ENCODE measurements at regions not wholly inside any gene's neighbourhood (a gene's known extent, or its start where the extent isn't known, plus 50 kb on each side); places are given as distances from the start of the nearest gene placed in this dataset.

- no peak for ATAC-seq
- no peak for TF ChIP-seq ZC3H10 (CRISPR knock-in tag; IDR thresholded peaks at IDR 0.05)
- no peak for TF ChIP-seq RARB (CRISPR knock-in tag; IDR thresholded peaks at IDR 0.05)
- TF ChIP-seq PPARA (CRISPR knock-in tag; IDR thresholded peaks at IDR 0.05; ENCODE audit: borderline replicate concordance) = no peak
- TF ChIP-seq OSR1 (CRISPR knock-in tag; IDR thresholded peaks at IDR 0.05) = no peak
- TF ChIP-seq ZNF565 (CRISPR knock-in tag; conservative IDR thresholded peaks at IDR 0.05; ENCODE audit: low read depth) = no peak
- TF ChIP-seq CSDC2 (CRISPR knock-in tag; IDR thresholded peaks at IDR 0.05) = no peak
- no peak for TF ChIP-seq TOX (CRISPR knock-in tag; IDR thresholded peaks at IDR 0.05; ENCODE audit: borderline replicate concordance)
- TF ChIP-seq SNAI2 (CRISPR knock-in tag; IDR thresholded peaks at IDR 0.05) = no peak
Observed at GRCh38 chr19:32253683-32254508, 91.5 kb upstream of the ZNF507 start.

DNA sequence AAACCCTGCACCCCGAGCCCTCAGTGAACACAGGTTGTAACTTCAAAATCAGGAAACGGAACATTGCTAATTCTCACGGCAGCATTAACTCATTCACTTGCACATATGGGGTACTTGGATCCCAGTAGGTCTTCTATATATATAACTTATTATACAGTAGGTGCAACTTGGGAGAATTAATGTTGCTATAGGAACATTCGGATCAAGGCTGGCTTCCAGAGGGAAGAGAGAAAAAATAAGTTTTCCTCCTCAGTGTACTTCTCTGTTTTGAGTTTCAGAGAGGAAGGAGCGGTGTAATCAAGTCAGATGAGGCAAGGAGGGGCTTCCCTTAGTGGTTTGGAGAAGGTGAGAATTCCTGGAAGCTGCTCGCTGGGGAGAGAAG is 90.9 kb upstream of the ZNF507 start:
- ATAC-seq = no peak
- TF ChIP-seq ISL1 (CRISPR knock-in tag; IDR thresholded peaks at IDR 0.05) (no peak), ZFP30 (CRISPR knock-in tag; IDR thresholded peaks at IDR 0.05) (no peak), GLIS3 (CRISPR knock-in tag; IDR thresholded peaks at IDR 0.05) (no peak), PATZ1 (CRISPR knock-in tag; IDR thresholded peaks at IDR 0.05; ENCODE audit: borderline replicate concordance) (no peak), ESRRG (CRISPR knock-in tag; IDR thresholded peaks at IDR 0.05) (no peak), ZNF70 (CRISPR knock-in tag; IDR thresholded peaks at IDR 0.05) (no peak), TCF4 (CRISPR knock-in tag; IDR thresholded peaks at IDR 0.05; ENCODE audit: borderline replicate concordance) (no peak), BACH2 (CRISPR knock-in tag; IDR thresholded peaks at IDR 0.05; ENCODE audit: borderline replicate concordance) (no peak), CREB5 (CRISPR knock-in tag; IDR thresholded peaks at IDR 0.05; ENCODE audit: low read depth) (no peak), CSDC2 (CRISPR knock-in tag; IDR thresholded peaks at IDR 0.05) (no peak)
- TF ChIP-seq, protein P1, sequence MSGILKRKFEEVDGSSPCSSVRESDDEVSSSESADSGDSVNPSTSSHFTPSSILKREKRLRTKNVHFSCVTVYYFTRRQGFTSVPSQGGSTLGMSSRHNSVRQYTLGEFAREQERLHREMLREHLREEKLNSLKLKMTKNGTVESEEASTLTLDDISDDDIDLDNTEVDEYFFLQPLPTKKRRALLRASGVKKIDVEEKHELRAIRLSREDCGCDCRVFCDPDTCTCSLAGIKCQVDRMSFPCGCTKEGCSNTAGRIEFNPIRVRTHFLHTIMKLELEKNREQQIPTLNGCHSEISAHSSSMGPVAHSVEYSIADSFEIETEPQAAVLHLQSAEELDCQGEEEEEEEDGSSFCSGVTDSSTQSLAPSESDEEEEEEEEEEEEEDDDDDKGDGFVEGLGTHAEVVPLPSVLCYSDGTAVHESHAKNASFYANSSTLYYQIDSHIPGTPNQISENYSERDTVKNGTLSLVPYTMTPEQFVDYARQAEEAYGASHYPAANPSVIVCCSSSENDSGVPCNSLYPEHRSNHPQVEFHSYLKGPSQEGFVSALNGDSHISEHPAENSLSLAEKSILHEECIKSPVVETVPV (CRISPR knock-in tag; IDR thresholded peaks at IDR 0.05) = no peak
- TF ChIP-seq, protein P2, sequence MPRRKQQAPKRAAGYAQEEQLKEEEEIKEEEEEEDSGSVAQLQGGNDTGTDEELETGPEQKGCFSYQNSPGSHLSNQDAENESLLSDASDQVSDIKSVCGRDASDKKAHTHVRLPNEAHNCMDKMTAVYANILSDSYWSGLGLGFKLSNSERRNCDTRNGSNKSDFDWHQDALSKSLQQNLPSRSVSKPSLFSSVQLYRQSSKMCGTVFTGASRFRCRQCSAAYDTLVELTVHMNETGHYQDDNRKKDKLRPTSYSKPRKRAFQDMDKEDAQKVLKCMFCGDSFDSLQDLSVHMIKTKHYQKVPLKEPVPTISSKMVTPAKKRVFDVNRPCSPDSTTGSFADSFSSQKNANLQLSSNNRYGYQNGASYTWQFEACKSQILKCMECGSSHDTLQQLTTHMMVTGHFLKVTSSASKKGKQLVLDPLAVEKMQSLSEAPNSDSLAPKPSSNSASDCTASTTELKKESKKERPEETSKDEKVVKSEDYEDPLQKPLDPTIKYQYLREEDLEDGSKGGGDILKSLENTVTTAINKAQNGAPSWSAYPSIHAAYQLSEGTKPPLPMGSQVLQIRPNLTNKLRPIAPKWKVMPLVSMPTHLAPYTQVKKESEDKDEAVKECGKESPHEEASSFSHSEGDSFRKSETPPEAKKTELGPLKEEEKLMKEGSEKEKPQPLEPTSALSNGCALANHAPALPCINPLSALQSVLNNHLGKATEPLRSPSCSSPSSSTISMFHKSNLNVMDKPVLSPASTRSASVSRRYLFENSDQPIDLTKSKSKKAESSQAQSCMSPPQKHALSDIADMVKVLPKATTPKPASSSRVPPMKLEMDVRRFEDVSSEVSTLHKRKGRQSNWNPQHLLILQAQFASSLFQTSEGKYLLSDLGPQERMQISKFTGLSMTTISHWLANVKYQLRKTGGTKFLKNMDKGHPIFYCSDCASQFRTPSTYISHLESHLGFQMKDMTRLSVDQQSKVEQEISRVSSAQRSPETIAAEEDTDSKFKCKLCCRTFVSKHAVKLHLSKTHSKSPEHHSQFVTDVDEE (CRISPR knock-in tag; IDR thresholded peaks at IDR 0.05) = no peak

DNA sequence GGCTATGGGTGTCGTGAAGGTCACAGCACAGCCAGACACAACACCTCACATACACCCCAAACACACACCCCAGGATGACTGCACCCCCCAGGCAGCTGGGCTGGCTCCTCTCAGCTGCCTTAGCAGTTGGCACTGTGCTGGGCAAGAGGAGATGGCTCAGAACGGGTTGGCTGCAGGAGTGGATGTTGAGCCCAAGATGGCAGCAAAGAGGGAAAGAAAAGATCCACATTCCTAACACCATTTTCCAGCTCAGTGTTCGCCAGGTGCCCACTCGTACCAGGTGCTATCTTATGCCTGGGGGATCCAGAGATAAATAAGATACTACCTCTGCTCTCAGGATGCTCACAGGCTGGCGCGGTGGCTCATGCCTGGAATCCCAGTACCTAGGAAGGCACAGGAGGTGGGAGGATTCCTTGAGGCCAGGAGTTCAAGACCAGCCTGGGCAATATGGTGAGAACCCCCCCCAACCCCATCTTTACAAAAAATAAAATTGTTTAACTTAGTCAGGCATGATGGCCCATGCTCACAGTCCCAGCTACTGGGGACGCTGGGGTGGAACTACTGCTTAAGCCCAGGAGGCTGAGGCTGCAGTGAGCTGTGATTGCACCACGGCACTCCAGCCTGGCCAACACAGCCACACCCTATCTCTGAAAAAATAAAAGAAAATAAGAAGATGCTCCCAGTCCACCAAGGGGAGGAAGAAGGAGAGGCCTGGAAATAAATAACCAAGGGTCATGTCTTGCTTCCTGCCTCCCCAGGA is 89.7 kb upstream of the ZNF507 start:
- ATAC-seq = no peak
- TF ChIP-seq ZNF565 (CRISPR knock-in tag; conservative IDR thresholded peaks at IDR 0.05; ENCODE audit: low read depth) = no peak
- no peak for TF ChIP-seq ZFP3 (CRISPR knock-in tag; IDR thresholded peaks at IDR 0.05)
- TF ChIP-seq OSR1 (CRISPR knock-in tag; IDR thresholded peaks at IDR 0.05) = no peak
- no peak for TF ChIP-seq PATZ1 (CRISPR knock-in tag; IDR thresholded peaks at IDR 0.05; ENCODE audit: borderline replicate concordance)
